HUES64 (cell line): ENCODE measurements at regions not wholly inside any gene's neighbourhood (a gene's known extent, or its start where the extent isn't known, plus 50 kb on each side); places are given as distances from the start of the nearest gene placed in this dataset.
"Not testable (repeated sequence)": the region's sequence is repeated elsewhere in the genome, so short reads cannot be mapped to it uniquely, and the experiment has no call there.

ENCODE experiments used
- H3K27ac ChIP-seq: 2 replicates; pipeline ENCODE4 v1.7.0; 2013; ENCODE audit warnings: low read depth, low read length, inconsistent platforms
- H3K27me3 ChIP-seq: 2 replicates; pipeline ENCODE4 v1.6.1; 2013; ENCODE audit warnings: mild to moderate bottlenecking, low read length; ENCODE audit not compliant: insufficient read depth
- H3K36me3 ChIP-seq: 2 replicates; pipeline ENCODE4 v1.6.1; 2013; ENCODE audit warnings: mild to moderate bottlenecking, low read length; ENCODE audit not compliant: insufficient read depth
- H3K4me1 ChIP-seq: 2 replicates; pipeline ENCODE4 v1.6.1; 2013; ENCODE audit warnings: mild to moderate bottlenecking, low read length, moderate library complexity; ENCODE audit not compliant: insufficient read depth
- H3K4me3 ChIP-seq: 2 replicates; pipeline ENCODE4 v1.5.1; 2013; ENCODE audit warnings: mild to moderate bottlenecking, low read length, moderate library complexity
- H3K9ac ChIP-seq: 2 replicates; pipeline ENCODE4 v1.6.1; 2013; ENCODE audit warnings: mild to moderate bottlenecking, low read depth, low read length
- H3K9me3 ChIP-seq: 2 replicates; pipeline ENCODE4 v1.6.1; 2013; ENCODE audit warnings: low read depth, low read length; ENCODE audit not compliant: insufficient read depth
- WGBS: fragments of 150-250, 120-280 bp; methylation state at CpG from one replicate; pipeline ENCODE4 v1.1.7; 2013; ENCODE audit warnings: missing lambda C conversion rate; 5-methylcytosine and 5-hydroxymethylcytosine counted together

DNA sequence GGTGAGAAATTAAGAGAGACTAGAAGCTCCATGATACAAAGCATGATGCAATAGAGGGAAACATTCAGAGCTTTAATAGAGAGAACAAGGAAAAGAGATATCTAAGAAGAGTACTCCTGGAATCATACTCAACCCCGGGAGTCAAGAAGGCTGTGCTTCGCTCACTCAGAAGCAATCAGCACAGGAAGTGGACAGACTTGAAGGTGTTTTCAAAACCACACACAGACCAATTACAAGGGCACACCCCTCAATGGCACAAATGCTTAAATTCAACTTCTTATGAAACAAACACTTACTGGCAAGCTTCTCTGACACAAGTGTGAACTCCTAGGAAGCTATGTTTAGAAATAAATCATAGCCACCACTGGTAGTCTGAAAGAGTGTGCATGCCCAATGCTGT, 462.3 kb downstream of the GABRG2 start:
- H3K4me3 ChIP-seq: no peak overlapping the region
- no peaks in the 10 kb centered on the region for H3K36me3 ChIP-seq
- no peak overlapping the region for H3K9ac ChIP-seq
- no peak overlapping the region for H3K27ac ChIP-seq
- H3K4me1 ChIP-seq: no peaks in the 10 kb centered on the region
- WGBS: 93% methylated on average over 2 of the region's 2 CpGs
- H3K9me3 ChIP-seq: no peaks in the 10 kb centered on the region; the same call in 1 of the 2 replicates
- no peaks in the 10 kb centered on the region for H3K27me3 ChIP-seq

DNA sequence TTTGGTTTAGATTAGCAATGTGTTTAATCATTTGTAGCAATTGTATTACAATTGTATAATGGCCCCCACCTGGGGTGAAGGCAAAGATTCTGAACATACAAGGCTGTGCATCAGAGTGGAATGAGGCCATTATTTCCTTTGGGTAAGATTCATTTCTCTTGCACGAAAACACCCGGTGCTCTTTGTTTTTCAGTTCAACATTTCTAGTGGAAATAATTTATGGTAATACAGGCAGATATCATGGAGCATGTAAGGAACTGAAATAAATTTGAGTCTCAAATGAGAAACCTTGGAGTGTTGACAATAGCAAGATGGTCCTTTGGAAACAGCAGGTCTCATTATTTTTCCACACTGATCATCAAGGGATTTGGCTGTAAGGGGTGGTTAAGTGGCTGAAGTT, 475.9 kb downstream of the GABRG2 start:
- Histone ChIP-seq H3K9ac (no peak overlapping the region), H3K9me3 (no peaks in the 10 kb centered on the region)
- 89% methylated on average over 2 of the region's 2 CpGs for WGBS

GRCh38 chr5:162544905-162545304, 477.3 kb downstream of the GABRG2 start:
- Histone ChIP-seq H3K36me3 (no peaks in the 10 kb centered on the region), H3K9me3 (no peaks in the 10 kb centered on the region), H3K27ac (no peak overlapping the region), H3K9ac (no peak overlapping the region), H3K4me3 (no peak overlapping the region), H3K27me3 (no peaks in the 10 kb centered on the region), H3K4me1 (no peaks in the 10 kb centered on the region)
- no CpG with 5 or more reads among the region's 2 CpGs for WGBS

More for the DNA sequence above, 475.9 kb downstream of the GABRG2 start:
- Histone ChIP-seq H3K27me3 (no peaks in the 10 kb centered on the region), H3K4me1 (no peaks in the 10 kb centered on the region), H3K27ac (no peak overlapping the region), H3K36me3 (no peaks in the 10 kb centered on the region), H3K4me3 (no peak overlapping the region)

- H3K9me3 ChIP-seq: no peaks in the 10 kb centered on the region
- no peak overlapping the region for H3K4me3 ChIP-seq
- no peak overlapping the region for H3K9ac ChIP-seq
- H3K36me3 ChIP-seq: no peaks in the 10 kb centered on the region
- H3K27me3 ChIP-seq: no peaks in the 10 kb centered on the region
- WGBS: 98% methylated on average over 13 of the region's 13 CpGs
- no peak overlapping the region for H3K27ac ChIP-seq
- no peaks in the 10 kb centered on the region for H3K4me1 ChIP-seq
These were observed 482.7 kb downstream of the GABRG2 start for GRCh38 chr5:162550236-162550635.

GRCh38 chr5:162558120-162558519, 490.5 kb downstream of the GABRG2 start:
- Histone ChIP-seq H3K36me3 (no peaks in the 10 kb centered on the region), H3K9me3 (no peaks in the 10 kb centered on the region), H3K4me3 (no peak overlapping the region), H3K27me3 (no peaks in the 10 kb centered on the region), H3K4me1 (no peaks in the 10 kb centered on the region), H3K27ac (no peak overlapping the region), H3K9ac (no peak overlapping the region)
- 97% methylated on average over 3 of the region's 6 CpGs for WGBS

GRCh38 chr5:162567644-162568043, 500.1 kb downstream of the GABRG2 start:
- Histone ChIP-seq H3K4me1 (no peaks in the 10 kb centered on the region), H3K9ac (no peak overlapping the region), H3K36me3 (no peaks in the 10 kb centered on the region), H3K4me3 (no peak overlapping the region), H3K27me3 (no peaks in the 10 kb centered on the region), H3K27ac (no peak overlapping the region), H3K9me3 (no peaks in the 10 kb centered on the region)
- 92% methylated on average over 3 of the region's 3 CpGs for WGBS

DNA sequence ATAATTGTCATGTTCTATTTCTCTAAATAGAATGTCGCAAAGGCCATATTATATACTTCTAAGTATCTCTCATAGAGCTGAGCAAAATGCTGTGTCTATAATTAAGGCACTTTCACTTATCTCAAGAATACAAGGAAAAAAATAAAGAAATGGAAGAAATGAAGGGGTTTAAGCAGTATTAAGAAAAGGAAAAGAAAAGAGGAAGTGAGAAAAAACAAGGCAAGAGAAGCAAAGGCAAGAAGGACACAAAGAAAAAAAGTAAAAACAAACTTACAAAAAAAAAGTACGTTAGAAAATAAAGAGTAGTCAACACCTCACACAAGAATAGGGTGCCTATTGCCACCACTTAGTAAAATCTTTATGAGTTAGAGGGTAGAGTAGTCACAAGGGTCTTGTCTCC, 506.2 kb downstream of the GABRG2 start:
- Histone ChIP-seq H3K9ac (no peak overlapping the region), H3K27ac (no peak overlapping the region), H3K9me3 (no peaks in the 10 kb centered on the region), H3K4me3 (no peak overlapping the region), H3K27me3 (no peaks in the 10 kb centered on the region), H3K4me1 (no peaks in the 10 kb centered on the region), H3K36me3 (no peaks in the 10 kb centered on the region)
- no CpG with 5 or more reads among the region's 2 CpGs for WGBS

GRCh38 chr5:162591724-162592123, 524.2 kb downstream of the GABRG2 start:
- no peak overlapping the region for H3K4me3 ChIP-seq
- H3K36me3 ChIP-seq: no peaks in the 10 kb centered on the region

GRCh38 chr5:162593881-162594280, 526.3 kb downstream of the GABRG2 start:
- H3K27me3 ChIP-seq: no peaks in the 10 kb centered on the region
- H3K4me3 ChIP-seq: no peak overlapping the region
- H3K27ac ChIP-seq: no peak overlapping the region
- WGBS: 94% methylated on average over 1 of the region's 1 CpG
- H3K9me3 ChIP-seq: peaks cover 14% of the 10 kb centered on the region
- no peak overlapping the region for H3K9ac ChIP-seq
- H3K4me1 ChIP-seq: no peaks in the 10 kb centered on the region
- no peaks in the 10 kb centered on the region for H3K36me3 ChIP-seq

More at GRCh38 chr5:162591724-162592123, 524.2 kb downstream of the GABRG2 start:
- Histone ChIP-seq H3K4me1 (no peaks in the 10 kb centered on the region), H3K9ac (no peak overlapping the region), H3K27me3 (no peaks in the 10 kb centered on the region), H3K27ac (no peak overlapping the region), H3K9me3 (peaks cover 14% of the 10 kb centered on the region)

GRCh38 chr5:162603443-162604070, 536.0 kb downstream of the GABRG2 start:
- Histone ChIP-seq H3K4me1 (no peaks in the 10 kb centered on the region), H3K4me3 (no peak overlapping the region), H3K9me3 (peaks cover 16% of the 10 kb centered on the region; the same call in 1 of the 2 replicates), H3K27ac (no peak overlapping the region), H3K9ac (no peak overlapping the region), H3K27me3 (no peaks in the 10 kb centered on the region), H3K36me3 (no peaks in the 10 kb centered on the region)
- WGBS: 86% methylated on average over 2 of the region's 3 CpGs

DNA sequence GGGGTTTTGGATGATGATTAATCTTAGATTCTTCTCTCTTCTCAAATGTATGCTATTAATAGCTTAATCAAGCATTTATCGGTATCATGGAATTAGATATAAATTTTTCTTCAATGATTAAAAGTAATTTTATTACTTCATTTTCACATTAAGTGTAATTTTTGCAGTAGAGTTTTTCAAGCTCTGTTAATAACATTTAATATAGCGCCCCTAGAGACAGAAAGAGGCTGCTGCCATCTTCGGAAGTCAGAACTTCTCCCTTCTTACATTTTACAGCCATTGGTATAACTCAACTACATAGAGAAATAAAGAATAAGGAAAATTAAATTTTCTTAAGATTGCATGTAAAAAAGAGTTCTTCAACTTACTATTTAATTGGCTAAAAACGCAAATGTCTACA, 540.3 kb downstream of the GABRG2 start:
- Histone ChIP-seq H3K4me3 (no peak overlapping the region), H3K9me3 (0 out of 2 replicates have a peak, but pooled peaks cover 9% of the 10 kb centered on the region), H3K36me3 (no peaks in the 10 kb centered on the region), H3K27me3 (no peaks in the 10 kb centered on the region), H3K4me1 (no peaks in the 10 kb centered on the region), H3K9ac (no peak overlapping the region), H3K27ac (no peak overlapping the region)
- WGBS: 79% methylated on average over 3 of the region's 4 CpGs

GRCh38 chr5:162621726-162622263, 554.2 kb downstream of the GABRG2 start:
- H3K9me3 ChIP-seq: peaks cover 20% of the 10 kb centered on the region
- H3K9ac ChIP-seq, H3K36me3 ChIP-seq, H3K4me3 ChIP-seq, H3K27ac ChIP-seq, H3K27me3 ChIP-seq, H3K4me1 ChIP-seq: not testable (repeated sequence)
- WGBS: 97% methylated on average over 26 of the region's 26 CpGs
